Keratinocyte (primary cell): ENCODE measurements at regions not wholly inside any gene's neighbourhood (a gene's known extent, or its start where the extent isn't known, plus 50 kb on each side); places are given as distances from the start of the nearest gene placed in this dataset.
A peak's percentile ranks its signal among the peaks of the same experiment; 100 is the strongest.

Experiments
- DNase-seq: peaks from one replicate; pipeline ENCODE4 v3.0.0-alpha.2; 2011; ENCODE audit warnings: low read depth, missing footprints, low spot score
- FAIRE-seq: peaks from 2 replicates; lab custom pipeline; 2011; peaks lifted over from hg19 to GRCh38; lab: Jason Lieb, UNC
- H2AFZ ChIP-seq: 2 replicates; pipeline ENCODE4 v1.6.0; 2012; ENCODE audit warnings: low read length, control low read depth, inconsistent platforms; ENCODE audit not compliant: control insufficient read depth
- H3K27ac ChIP-seq: 2 replicates; pipeline ENCODE4 v1.5.1; 2011; ENCODE audit warnings: low read length; ENCODE audit not compliant: control insufficient read depth, insufficient read depth
- H3K27me3 ChIP-seq: 3 replicates; pipeline ENCODE4 v1.6.0; 2011; ENCODE audit warnings: low read length; ENCODE audit not compliant: control insufficient read depth, insufficient read depth; ENCODE audit errors: extremely low read depth
- H3K36me3 ChIP-seq, 2 experiments: 2 replicates in 1 of 2; 3 replicates in 1 of 2; pipeline ENCODE4 v1.5.1; 2011; ENCODE audit warnings: low read length in 2 of 2, mild to moderate bottlenecking in 1 of 2; ENCODE audit not compliant: control insufficient read depth in 2 of 2, insufficient read depth in 2 of 2; ENCODE audit errors: extremely low read depth in 1 of 2
- H3K4me1 ChIP-seq: 3 replicates; pipeline ENCODE4 v1.5.1; 2011; ENCODE audit warnings: low read length; ENCODE audit not compliant: control insufficient read depth, insufficient read depth; ENCODE audit errors: extremely low read depth
- H3K4me2 ChIP-seq: 3 replicates; pipeline ENCODE4 v1.6.0; 2011; ENCODE audit warnings: low read depth, low read length; ENCODE audit not compliant: control insufficient read depth, insufficient read depth; ENCODE audit errors: extremely low read depth
- H3K4me3 ChIP-seq, 3 experiments: fragments of 200-600 bp in 1 of 3; sonication (generic) in 1 of 3; 2 replicates in 2 of 3; 3 replicates in 1 of 3; pipeline ENCODE4 v1.5.1; 2011 to 2016; ENCODE audit warnings: low read length in 3 of 3, mild to moderate bottlenecking in 3 of 3, control low read depth in 2 of 3, inconsistent platforms in 1 of 3, low read depth in 1 of 3, mixed read lengths in 1 of 3, mixed run types in 1 of 3, moderate library complexity in 1 of 3; ENCODE audit not compliant: control insufficient read depth in 2 of 3, insufficient read depth in 2 of 3; ENCODE audit errors: extremely low read depth in 1 of 3
- H3K79me2 ChIP-seq: 2 replicates; pipeline ENCODE4 v1.6.0; 2012; ENCODE audit warnings: low read length; ENCODE audit not compliant: control insufficient read depth, insufficient read depth
- H3K9ac ChIP-seq: 3 replicates; pipeline ENCODE4 v1.6.0; 2011; ENCODE audit warnings: low read length; ENCODE audit not compliant: control insufficient read depth, insufficient read depth; ENCODE audit errors: extremely low read depth
- H3K9me1 ChIP-seq: 3 replicates; pipeline ENCODE4 v1.6.0; 2011; ENCODE audit warnings: low read length; ENCODE audit not compliant: control insufficient read depth, insufficient read depth; ENCODE audit errors: extremely low read depth
- H3K9me3 ChIP-seq: 2 replicates; pipeline ENCODE4 v1.5.1; 2012; ENCODE audit warnings: low read depth, low read length; ENCODE audit not compliant: control insufficient read depth
- H4K20me1 ChIP-seq: 3 replicates; pipeline ENCODE4 v1.6.0; 2011; ENCODE audit warnings: low read length; ENCODE audit not compliant: control insufficient read depth, insufficient read depth; ENCODE audit errors: extremely low read depth
- CTCF ChIP-seq, 3 experiments: IDR thresholded peaks in 1 of 3; conservative IDR thresholded peaks in 1 of 3; optimal IDR thresholded peaks in 1 of 3; 2 replicates in 2 of 3; 3 replicates in 1 of 3; pipeline versions ENCODE3 to v1.5.1; 2011; ENCODE audit warnings: low read length in 3 of 3, mild to moderate bottlenecking in 3 of 3, moderate library complexity in 2 of 3, control low read depth in 1 of 3, inconsistent platforms in 1 of 3; ENCODE audit not compliant: insufficient read depth in 2 of 3; ENCODE audit errors: extremely low read depth in 1 of 3
- EZH2 ChIP-seq: IDR thresholded peaks from one replicate; pipeline ENCODE4 v1.6.1; 2012; ENCODE audit warnings: inconsistent platforms, mild to moderate bottlenecking, low read length, moderate library complexity
- dilution Hi-C: fragments of 300-500 bp; cut with MboI; formaldehyde crosslinking; loops from one replicate; pipeline ENCODE4 v1.7.0; 2020; ENCODE audit warnings: low sequenced_read_pairs; ENCODE audit not compliant: extremely low pct_ligation_motif_present

GRCh38 chr21:15383588-15383987 is 318.8 kb upstream of the NRIP1 start:
- H4K20me1 ChIP-seq, result no peaks in the 10 kb centered on the region
- no peak for FAIRE-seq
- dilution Hi-C loops, result no loop called here

GRCh38 chr21:15390049-15390448 is 325.2 kb upstream of the NRIP1 start:
- dilution Hi-C loops, result no loop called here
- Histone ChIP-seq H3K4me2 (peak overlapping the region; percentile 32), H3K79me2 (no peaks in the 10 kb centered on the region), H3K4me1 (peaks cover 9% of the 10 kb centered on the region), H2AFZ (no peak overlapping the region), H4K20me1 (no peaks in the 10 kb centered on the region), H3K27ac (no peak overlapping the region), H3K4me3 (no peak overlapping the region), H3K27me3 (no peaks in the 10 kb centered on the region), H3K9ac (no peak overlapping the region), H3K9me1 (no peaks in the 10 kb centered on the region), H3K36me3 (no peaks in the 10 kb centered on the region), H3K9me3 (no peaks in the 10 kb centered on the region)
- no peak for TF ChIP-seq CTCF (optimal IDR thresholded peaks at IDR 0.05 in 1 of 3, IDR thresholded peaks at IDR 0.05 in 1 of 3, conservative IDR thresholded peaks at IDR 0.05 in 1 of 3; ENCODE audit: extremely low read depth in 1 of 3, insufficient read depth in 2 of 3, low read length in 3 of 3)
- no peak for TF ChIP-seq EZH2
- DNase-seq (no peak), FAIRE-seq (no peak)

More at GRCh38 chr21:15383588-15383987, 318.8 kb upstream of the NRIP1 start:
- H3K4me2 ChIP-seq, result no peak overlapping the region
- no peak for TF ChIP-seq EZH2
- TF ChIP-seq CTCF (optimal IDR thresholded peaks at IDR 0.05 in 1 of 3, IDR thresholded peaks at IDR 0.05 in 1 of 3, conservative IDR thresholded peaks at IDR 0.05 in 1 of 3; ENCODE audit: extremely low read depth in 1 of 3, insufficient read depth in 2 of 3, low read length in 3 of 3), result no peak
- no peak for DNase-seq
- no peaks in the 10 kb centered on the region for H3K36me3 ChIP-seq
- H3K9me1 ChIP-seq, result no peaks in the 10 kb centered on the region
- no peak overlapping the region for H3K9ac ChIP-seq
- no peaks in the 10 kb centered on the region for H3K9me3 ChIP-seq
- no peak overlapping the region for H2AFZ ChIP-seq
- H3K4me1 ChIP-seq, result no peaks in the 10 kb centered on the region
- no peak overlapping the region for H3K4me3 ChIP-seq
- no peaks in the 10 kb centered on the region for H3K27me3 ChIP-seq
- H3K79me2 ChIP-seq, result no peaks in the 10 kb centered on the region
- H3K27ac ChIP-seq, result no peak overlapping the region
